SK-N-SH (cell line): ENCODE measurements at regions not wholly inside any gene's neighbourhood (a gene's known extent, or its start where the extent isn't known, plus 50 kb on each side); places are given as distances from the start of the nearest gene placed in this dataset.

Experiments
- CTCF ChIA-PET: fragments of 300-600, 350-600 bp; formaldehyde crosslinking; extraction: SDS; loops from one replicate; lab custom pipeline; 2021; lab: Yijun Ruan, JAX
- POLR2A ChIA-PET: fragments of 350-600 bp; sonication (Branson Sonifier 250); formaldehyde crosslinking; extraction: SDS; loops from one replicate; lab custom pipeline; 2020; ENCODE audit warnings: antibody characterized with exemption, inconsistent platforms; lab: Yijun Ruan, JAX
- DNase-seq: peaks from one replicate; pipeline ENCODE4 v3.0.0; 2012
- H2AFZ ChIP-seq: fragments of 200-600 bp; sonication (generic); 2 replicates; pipeline ENCODE4 v1.8.1; 2016; ENCODE audit warnings: antibody characterized with exemption, mild to moderate bottlenecking, low read depth
- H3F3A ChIP-seq: fragments of 200-600 bp; sonication (generic); replicated peaks from 2 replicates; pipeline ENCODE3; 2016; ENCODE audit warnings: antibody characterized with exemption, mild to moderate bottlenecking; ENCODE audit not compliant: insufficient read depth
- H3K27ac ChIP-seq, 2 experiments: fragments of 200-500 bp in 1 of 2; fragments of 200-600 bp in 1 of 2; sonication (Bioruptor generic) in 1 of 2; sonication (generic), shearing (Covaris generic) in 1 of 2; 2 replicates each; pipeline versions ENCODE4 v1.5.1 to v1.6.1; 2014 to 2016; ENCODE audit warnings: low read depth in 2 of 2, inconsistent platforms in 1 of 2, low read length in 1 of 2, mild to moderate bottlenecking in 1 of 2, mixed read lengths in 1 of 2
- H3K27me3 ChIP-seq: fragments of 200-600 bp; sonication (generic), shearing (Covaris generic); 2 replicates; pipeline ENCODE4 v1.6.1; 2016; ENCODE audit warnings: mixed run types; ENCODE audit not compliant: insufficient read depth
- H3K36me3 ChIP-seq, 2 experiments: fragments of 200-500 bp in 1 of 2; fragments of 200-600 bp in 1 of 2; sonication (Bioruptor generic) in 1 of 2; sonication (generic) in 1 of 2; replicated peaks in 1 of 2; 2 replicates each; pipeline versions ENCODE3 to v1.5.1; 2014 to 2016; ENCODE audit warnings: low read length in 1 of 2, mild to moderate bottlenecking in 1 of 2; ENCODE audit not compliant: insufficient read depth in 2 of 2, control insufficient read depth in 1 of 2
- H3K4me1 ChIP-seq, 2 experiments: fragments of 200-500 bp in 1 of 2; fragments of 200-600 bp in 1 of 2; sonication (Bioruptor generic) in 1 of 2; sonication (generic), shearing (Covaris generic) in 1 of 2; 2 replicates each; pipeline versions ENCODE4 v1.5.1 to v1.6.1; 2014 to 2016; ENCODE audit warnings: low read depth in 1 of 2, low read length in 1 of 2, mixed run types in 1 of 2; ENCODE audit not compliant: insufficient read depth in 2 of 2, control insufficient read depth in 1 of 2
- H3K4me2 ChIP-seq: fragments of 200-600 bp; sonication (generic), shearing (Covaris generic); 2 replicates; pipeline ENCODE4 v1.6.1; 2017; ENCODE audit warnings: mixed run types
- H3K4me3 ChIP-seq, 2 experiments: fragments of 200-500 bp in 1 of 2; fragments of 200-600 bp in 1 of 2; sonication (Bioruptor generic) in 1 of 2; sonication (generic), shearing (Covaris generic) in 1 of 2; 2 replicates each; pipeline versions ENCODE4 v1.5.1 to v1.8.1; 2014 to 2016; ENCODE audit warnings: low read depth in 2 of 2, inconsistent platforms in 1 of 2, low read length in 1 of 2, mild to moderate bottlenecking in 1 of 2, mixed read lengths in 1 of 2, moderate library complexity in 1 of 2
- H3K79me2 ChIP-seq: fragments of 200-600 bp; sonication (generic); 2 replicates; pipeline ENCODE4 v1.8.1; 2017; ENCODE audit warnings: mild to moderate bottlenecking; ENCODE audit not compliant: insufficient read depth
- H3K9ac ChIP-seq: fragments of 200-600 bp; sonication (generic); 2 replicates; pipeline ENCODE4 v1.6.1; 2017; ENCODE audit warnings: mixed run types
- H3K9me2 ChIP-seq: fragments of 200-600 bp; sonication (generic); 2 replicates; pipeline ENCODE4 v1.6.1; 2017; ENCODE audit warnings: mixed run types
- H3K9me3 ChIP-seq: fragments of 200-600 bp; sonication (generic); 2 replicates; pipeline ENCODE4 v1.6.1; 2017; ENCODE audit warnings: mixed run types, mild to moderate bottlenecking, moderate library complexity
- H4K20me1 ChIP-seq: fragments of 200-600 bp; sonication (generic); 2 replicates; pipeline ENCODE4 v1.6.1; 2017; ENCODE audit warnings: mild to moderate bottlenecking, mixed run types; ENCODE audit not compliant: insufficient read depth
- CHD2 ChIP-seq: fragments of 150-350 bp; IDR thresholded peaks from 2 replicates; pipeline ENCODE4 v1.6.1; 2018; ENCODE audit warnings: low read length; ENCODE audit not compliant: partially characterized antibody
- CTCF ChIP-seq: fragments of 200-600 bp; sonication (generic); IDR thresholded peaks from 2 replicates; pipeline ENCODE4 v1.6.1; 2017; ENCODE audit warnings: antibody characterized with exemption, mild to moderate bottlenecking, moderate library complexity
- ELF1 ChIP-seq: IDR thresholded peaks from 2 replicates; pipeline ENCODE4 v1.4.0; 2012
- EP300 ChIP-seq, 2 experiments: IDR thresholded peaks; 2 replicates each; pipeline versions ENCODE4 v1.4.0 to v1.6.1; 2012; ENCODE audit warnings: borderline replicate concordance in 1 of 2, low read depth in 1 of 2, low read length in 1 of 2
- EZH2phosphoT487 ChIP-seq: fragments of 200-600 bp; sonication (generic); IDR thresholded peaks from 2 replicates; pipeline ENCODE4 v1.6.1; 2017; ENCODE audit warnings: low read depth, mixed run types, mild to moderate bottlenecking, antibody characterized with exemption, moderate library complexity, borderline replicate concordance
- FOSL2 ChIP-seq: IDR thresholded peaks from 2 replicates; pipeline ENCODE4 v1.4.0; 2012; ENCODE audit warnings: low read depth, mild to moderate bottlenecking, moderate library complexity, borderline replicate concordance
- FOXM1 ChIP-seq: IDR thresholded peaks from 2 replicates; pipeline ENCODE4 v1.4.0; 2012; ENCODE audit warnings: low read depth, mild to moderate bottlenecking
- GABPA ChIP-seq: IDR thresholded peaks from 2 replicates; pipeline ENCODE4 v1.4.0; 2012; ENCODE audit warnings: low read depth, mild to moderate bottlenecking
- GATA2 ChIP-seq: sonication (generic); formaldehyde crosslinking; IDR thresholded peaks from 2 replicates; pipeline ENCODE4 v1.5.0; 2020; ENCODE audit warnings: mild to moderate bottlenecking, missing genetic modification reagents
- JUND ChIP-seq: IDR thresholded peaks from 2 replicates; pipeline ENCODE4 v1.4.0; 2012
- MEF2A ChIP-seq: IDR thresholded peaks from 2 replicates; pipeline ENCODE4 v1.4.0; 2012; ENCODE audit warnings: low read depth, borderline replicate concordance
- NFIC ChIP-seq: IDR thresholded peaks from 2 replicates; pipeline ENCODE4 v1.4.0; 2012; ENCODE audit warnings: borderline replicate concordance
- RAD21 ChIP-seq: IDR thresholded peaks from 2 replicates; pipeline ENCODE4 v1.6.1; 2012; ENCODE audit warnings: mild to moderate bottlenecking, low read length
- RFX5 ChIP-seq: IDR thresholded peaks from 2 replicates; pipeline ENCODE4 v1.6.1; 2012; ENCODE audit warnings: mild to moderate bottlenecking, improper control_type of control experiment, low read length
- RXRA ChIP-seq: IDR thresholded peaks from 2 replicates; pipeline ENCODE4 v1.4.0; 2012; ENCODE audit warnings: low read depth, mild to moderate bottlenecking, borderline replicate concordance
- SIN3A ChIP-seq: IDR thresholded peaks from 2 replicates; pipeline ENCODE4 v1.6.1; 2012; ENCODE audit warnings: low read depth, mild to moderate bottlenecking, low read length, moderate library complexity, borderline replicate concordance
- SMC3 ChIP-seq: IDR thresholded peaks from 2 replicates; pipeline ENCODE4 v1.6.1; 2012; ENCODE audit warnings: low read depth, low read length, improper control_type of control experiment
- TEAD4 ChIP-seq: IDR thresholded peaks from 2 replicates; pipeline ENCODE4 v1.4.0; 2012; ENCODE audit warnings: mild to moderate bottlenecking, borderline replicate concordance; ENCODE audit not compliant: insufficient read depth
- USF1 ChIP-seq: IDR thresholded peaks from 2 replicates; pipeline ENCODE4 v1.4.0; 2012; ENCODE audit warnings: low read depth, borderline replicate concordance
- WGBS: methylation state at CpG from one replicate; pipeline ENCODE4 v1.1.6; 2017; ENCODE audit warnings: low lambda C conversion rate; 5-methylcytosine and 5-hydroxymethylcytosine counted together
- TF ChIP-seq, protein P1 (sequence below): IDR thresholded peaks from 2 replicates; pipeline ENCODE4 v1.4.0; 2012; ENCODE audit warnings: low read depth, borderline replicate concordance
- TF ChIP-seq, protein P2 (sequence below): IDR thresholded peaks from 2 replicates; pipeline ENCODE4; 2012
- TF ChIP-seq, protein P3 (sequence below): IDR thresholded peaks from 2 replicates; pipeline ENCODE4 v1.6.1; 2012; ENCODE audit warnings: mild to moderate bottlenecking, low read depth, low read length, moderate library complexity

DNA sequence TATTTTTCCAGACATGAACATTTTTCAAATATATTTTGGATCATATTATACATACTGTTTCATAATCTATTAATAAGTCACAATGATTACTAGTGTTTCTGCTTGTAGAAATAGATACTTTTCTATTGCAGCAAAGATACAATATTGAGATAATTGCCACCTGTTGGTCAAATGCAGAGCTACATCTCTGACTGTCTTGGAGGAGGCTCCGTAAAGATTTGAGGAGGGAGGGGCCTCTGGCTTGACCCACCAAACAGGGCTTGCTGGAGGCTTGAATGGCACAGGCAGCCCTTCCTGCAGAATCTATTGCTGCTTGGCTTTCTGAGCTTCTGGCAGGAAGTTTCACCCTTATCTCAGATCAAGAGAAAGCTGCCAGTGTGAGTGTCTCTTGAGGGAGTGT lies 99.3 kb upstream of the ARMCX2 start (continued):
- no peak for TF ChIP-seq CHD2
- TF ChIP-seq NFIC: no peak
- no peak for TF ChIP-seq TEAD4
- no peak for TF ChIP-seq MEF2A
- TF ChIP-seq GATA2 (CRISPR knock-in tag): 0 out of 2 replicates have a peak, but pooled peaks have one; percentile 22
- peak; percentile 40; the same call in 1 of the 2 replicates for TF ChIP-seq RAD21
- no peak for TF ChIP-seq EZH2phosphoT487
- TF ChIP-seq, protein P1, sequence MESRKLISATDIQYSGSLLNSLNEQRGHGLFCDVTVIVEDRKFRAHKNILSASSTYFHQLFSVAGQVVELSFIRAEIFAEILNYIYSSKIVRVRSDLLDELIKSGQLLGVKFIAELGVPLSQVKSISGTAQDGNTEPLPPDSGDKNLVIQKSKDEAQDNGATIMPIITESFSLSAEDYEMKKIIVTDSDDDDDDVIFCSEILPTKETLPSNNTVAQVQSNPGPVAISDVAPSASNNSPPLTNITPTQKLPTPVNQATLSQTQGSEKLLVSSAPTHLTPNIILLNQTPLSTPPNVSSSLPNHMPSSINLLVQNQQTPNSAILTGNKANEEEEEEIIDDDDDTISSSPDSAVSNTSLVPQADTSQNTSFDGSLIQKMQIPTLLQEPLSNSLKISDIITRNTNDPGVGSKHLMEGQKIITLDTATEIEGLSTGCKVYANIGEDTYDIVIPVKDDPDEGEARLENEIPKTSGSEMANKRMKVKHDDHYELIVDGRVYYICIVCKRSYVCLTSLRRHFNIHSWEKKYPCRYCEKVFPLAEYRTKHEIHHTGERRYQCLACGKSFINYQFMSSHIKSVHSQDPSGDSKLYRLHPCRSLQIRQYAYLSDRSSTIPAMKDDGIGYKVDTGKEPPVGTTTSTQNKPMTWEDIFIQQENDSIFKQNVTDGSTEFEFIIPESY: no peak
- TF ChIP-seq USF1: no peak
- TF ChIP-seq RXRA: no peak
- no peak for TF ChIP-seq ELF1

DNA sequence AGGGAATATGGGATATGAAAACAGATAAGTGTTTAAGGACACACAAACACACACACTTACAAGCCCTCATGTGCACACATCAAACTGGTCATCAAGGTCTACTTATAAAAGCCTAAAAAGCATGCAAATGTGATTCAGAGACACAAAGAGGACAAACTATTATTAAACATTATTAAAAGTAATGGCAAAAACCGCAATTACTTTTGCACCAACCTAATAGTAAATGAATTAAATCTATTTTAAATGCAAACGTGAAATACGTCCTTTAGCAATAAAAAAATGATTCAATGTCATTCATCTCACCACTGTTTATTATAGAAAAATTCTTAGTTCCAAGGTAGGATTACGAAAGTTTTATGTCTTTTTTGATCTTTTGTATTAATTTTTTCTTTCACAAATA lies 91.1 kb upstream of the ARMCX2 start:
- no peaks in the 10 kb centered on the region for H3K9me2 ChIP-seq
- ChIA-PET POLR2A (no interaction called here), CTCF (no interaction called here)
- H3K27me3 ChIP-seq: peaks cover 10% of the 10 kb centered on the region; the same call in 1 of the 2 replicates
- H3K36me3 ChIP-seq: no peaks in the 10 kb centered on the region
- TF ChIP-seq, protein P2, sequence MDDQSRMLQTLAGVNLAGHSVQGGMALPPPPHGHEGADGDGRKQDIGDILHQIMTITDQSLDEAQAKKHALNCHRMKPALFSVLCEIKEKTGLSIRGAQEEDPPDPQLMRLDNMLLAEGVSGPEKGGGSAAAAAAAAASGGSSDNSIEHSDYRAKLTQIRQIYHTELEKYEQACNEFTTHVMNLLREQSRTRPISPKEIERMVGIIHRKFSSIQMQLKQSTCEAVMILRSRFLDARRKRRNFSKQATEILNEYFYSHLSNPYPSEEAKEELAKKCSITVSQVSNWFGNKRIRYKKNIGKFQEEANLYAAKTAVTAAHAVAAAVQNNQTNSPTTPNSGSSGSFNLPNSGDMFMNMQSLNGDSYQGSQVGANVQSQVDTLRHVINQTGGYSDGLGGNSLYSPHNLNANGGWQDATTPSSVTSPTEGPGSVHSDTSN: no peak
- TF ChIP-seq, protein P3, sequence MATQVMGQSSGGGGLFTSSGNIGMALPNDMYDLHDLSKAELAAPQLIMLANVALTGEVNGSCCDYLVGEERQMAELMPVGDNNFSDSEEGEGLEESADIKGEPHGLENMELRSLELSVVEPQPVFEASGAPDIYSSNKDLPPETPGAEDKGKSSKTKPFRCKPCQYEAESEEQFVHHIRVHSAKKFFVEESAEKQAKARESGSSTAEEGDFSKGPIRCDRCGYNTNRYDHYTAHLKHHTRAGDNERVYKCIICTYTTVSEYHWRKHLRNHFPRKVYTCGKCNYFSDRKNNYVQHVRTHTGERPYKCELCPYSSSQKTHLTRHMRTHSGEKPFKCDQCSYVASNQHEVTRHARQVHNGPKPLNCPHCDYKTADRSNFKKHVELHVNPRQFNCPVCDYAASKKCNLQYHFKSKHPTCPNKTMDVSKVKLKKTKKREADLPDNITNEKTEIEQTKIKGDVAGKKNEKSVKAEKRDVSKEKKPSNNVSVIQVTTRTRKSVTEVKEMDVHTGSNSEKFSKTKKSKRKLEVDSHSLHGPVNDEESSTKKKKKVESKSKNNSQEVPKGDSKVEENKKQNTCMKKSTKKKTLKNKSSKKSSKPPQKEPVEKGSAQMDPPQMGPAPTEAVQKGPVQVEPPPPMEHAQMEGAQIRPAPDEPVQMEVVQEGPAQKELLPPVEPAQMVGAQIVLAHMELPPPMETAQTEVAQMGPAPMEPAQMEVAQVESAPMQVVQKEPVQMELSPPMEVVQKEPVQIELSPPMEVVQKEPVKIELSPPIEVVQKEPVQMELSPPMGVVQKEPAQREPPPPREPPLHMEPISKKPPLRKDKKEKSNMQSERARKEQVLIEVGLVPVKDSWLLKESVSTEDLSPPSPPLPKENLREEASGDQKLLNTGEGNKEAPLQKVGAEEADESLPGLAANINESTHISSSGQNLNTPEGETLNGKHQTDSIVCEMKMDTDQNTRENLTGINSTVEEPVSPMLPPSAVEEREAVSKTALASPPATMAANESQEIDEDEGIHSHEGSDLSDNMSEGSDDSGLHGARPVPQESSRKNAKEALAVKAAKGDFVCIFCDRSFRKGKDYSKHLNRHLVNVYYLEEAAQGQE: no peak
- TF ChIP-seq RXRA: no peak
- no peak for TF ChIP-seq MEF2A
- TF ChIP-seq FOSL2: no peak
- no peak for TF ChIP-seq JUND
- no peak for TF ChIP-seq EP300 (IDR thresholded peaks at IDR 0.05; ENCODE audit: borderline replicate concordance in 1 of 2, low read depth in 1 of 2, low read length in 1 of 2)
- no peak for TF ChIP-seq CTCF
- TF ChIP-seq GABPA: no peak
- no peak for TF ChIP-seq SIN3A
- TF ChIP-seq RFX5: no peak
- TF ChIP-seq, protein P1: no peak
- TF ChIP-seq FOXM1: no peak
- no peak for TF ChIP-seq SMC3
- 17% methylated on average over 4 of the region's 4 CpGs for WGBS
- no peak overlapping the region for H3K4me3 ChIP-seq
- no peaks in the 10 kb centered on the region for H3K4me1 ChIP-seq
- no peak overlapping the region for H3K4me2 ChIP-seq
- H2AFZ ChIP-seq: no peak overlapping the region
- no peak for DNase-seq
- H3K79me2 ChIP-seq: no peaks in the 10 kb centered on the region
- H3K9ac ChIP-seq: no peak overlapping the region
- H3F3A ChIP-seq: no peaks in the 10 kb centered on the region
- no peaks in the 10 kb centered on the region for H3K9me3 ChIP-seq
- no peaks in the 10 kb centered on the region for H4K20me1 ChIP-seq
- H3K27ac ChIP-seq: no peak overlapping the region
